NCI-H2081 treated with DMSO at 0.1 percent for 48 hours (cell line): ENCODE measurements at regions not wholly inside any gene's neighbourhood (a gene's known extent, or its start where the extent isn't known, plus 50 kb on each side); places are given as distances from the start of the nearest gene placed in this dataset.

Source experiments
- DNase-seq: peaks from one replicate; lab custom pipeline; 2025; lab: John Stamatoyannopoulos, UW

DNA sequence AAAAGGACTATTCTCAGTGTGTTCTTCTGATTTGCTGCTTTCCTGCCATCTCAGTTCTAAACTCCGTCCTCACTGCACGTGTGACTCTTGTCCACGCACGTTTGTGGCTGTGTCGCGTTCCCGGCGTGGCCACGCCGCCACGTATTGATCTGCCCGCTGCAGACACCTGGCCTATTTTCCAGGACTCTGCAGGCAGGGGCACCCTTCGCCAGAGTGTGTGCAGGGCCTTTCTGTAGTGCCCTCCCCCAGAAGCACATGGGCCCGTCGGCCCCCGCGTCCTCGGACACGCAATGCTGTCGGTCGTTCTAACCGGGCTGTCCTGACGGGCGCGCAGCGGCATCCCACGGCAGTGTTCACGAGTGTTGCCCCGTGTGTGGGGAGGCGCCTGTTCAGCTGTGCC, 87.6 kb downstream of the YTHDF1 start:
- DNase-seq, result no peak

DNA sequence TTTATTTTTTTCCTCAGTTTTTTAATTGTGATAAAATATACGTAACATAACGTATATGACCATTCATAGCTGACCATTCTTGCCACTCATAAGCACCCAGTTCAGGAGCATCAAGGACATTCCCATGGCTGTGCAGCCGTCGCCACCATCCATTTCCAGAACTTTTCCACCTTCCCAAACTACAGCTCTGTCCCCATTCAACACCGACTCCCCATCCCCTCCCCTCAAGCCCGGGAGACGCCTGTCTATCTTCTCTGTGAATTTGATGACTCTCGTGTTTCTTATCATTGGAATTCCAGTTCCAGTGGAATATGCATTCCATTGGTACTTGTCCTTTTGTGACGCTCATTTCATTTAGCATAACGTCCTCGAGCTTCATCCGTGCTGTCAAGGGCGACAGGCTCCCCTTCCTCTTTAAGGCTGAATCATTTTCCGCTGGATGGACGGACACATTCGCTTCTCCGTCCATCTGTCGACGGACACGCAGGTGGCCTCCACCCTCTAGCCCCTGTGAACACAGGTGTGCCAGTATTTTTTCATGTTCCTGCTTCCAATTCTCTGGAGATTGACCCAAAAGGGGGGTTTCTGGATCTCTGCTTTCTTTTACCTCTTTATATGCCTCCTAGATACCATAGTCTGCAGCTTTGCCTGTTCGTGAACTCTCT, 88.1 kb downstream of the YTHDF1 start:
- DNase-seq, result no peak

DNA sequence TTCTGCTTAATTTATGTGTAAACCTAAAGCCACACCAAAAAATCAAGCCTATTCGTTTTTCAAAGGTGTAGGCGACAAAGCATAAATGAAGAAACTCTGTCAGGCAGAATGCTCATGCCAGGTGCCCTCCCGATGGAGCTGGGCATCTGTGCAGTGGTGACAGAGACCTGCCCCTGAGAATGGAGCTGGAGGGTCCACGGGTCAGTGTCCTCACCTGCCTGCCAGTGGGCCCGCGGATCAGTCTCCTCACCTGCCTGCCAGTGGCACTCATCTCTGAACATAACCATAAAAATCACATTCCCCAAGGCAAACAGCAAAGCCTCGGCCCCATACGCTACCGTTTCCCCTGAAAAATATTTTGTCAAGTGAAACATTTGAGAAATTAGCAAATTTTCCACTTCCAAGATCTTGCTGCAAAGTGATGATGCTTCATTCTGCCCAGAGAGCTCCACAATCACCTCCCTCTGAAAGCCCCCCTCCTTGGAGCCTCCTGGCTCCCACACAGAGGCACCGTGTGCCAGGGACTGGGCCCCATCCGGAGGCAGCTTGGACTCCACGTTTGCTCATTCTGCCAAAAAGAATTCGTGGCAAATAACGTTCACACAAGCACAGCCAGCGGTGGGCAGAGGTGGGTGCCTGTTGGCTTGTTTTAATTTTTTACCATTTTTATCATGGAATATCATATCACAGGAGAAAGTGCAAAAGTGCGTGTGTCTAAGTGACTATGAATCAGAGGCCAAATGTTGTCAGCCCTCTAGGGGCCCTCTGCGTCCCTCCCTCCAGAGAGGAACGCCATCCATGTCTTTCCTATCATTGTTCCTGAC, 88.8 kb downstream of the YTHDF1 start:
- DNase-seq, result no peak

DNA sequence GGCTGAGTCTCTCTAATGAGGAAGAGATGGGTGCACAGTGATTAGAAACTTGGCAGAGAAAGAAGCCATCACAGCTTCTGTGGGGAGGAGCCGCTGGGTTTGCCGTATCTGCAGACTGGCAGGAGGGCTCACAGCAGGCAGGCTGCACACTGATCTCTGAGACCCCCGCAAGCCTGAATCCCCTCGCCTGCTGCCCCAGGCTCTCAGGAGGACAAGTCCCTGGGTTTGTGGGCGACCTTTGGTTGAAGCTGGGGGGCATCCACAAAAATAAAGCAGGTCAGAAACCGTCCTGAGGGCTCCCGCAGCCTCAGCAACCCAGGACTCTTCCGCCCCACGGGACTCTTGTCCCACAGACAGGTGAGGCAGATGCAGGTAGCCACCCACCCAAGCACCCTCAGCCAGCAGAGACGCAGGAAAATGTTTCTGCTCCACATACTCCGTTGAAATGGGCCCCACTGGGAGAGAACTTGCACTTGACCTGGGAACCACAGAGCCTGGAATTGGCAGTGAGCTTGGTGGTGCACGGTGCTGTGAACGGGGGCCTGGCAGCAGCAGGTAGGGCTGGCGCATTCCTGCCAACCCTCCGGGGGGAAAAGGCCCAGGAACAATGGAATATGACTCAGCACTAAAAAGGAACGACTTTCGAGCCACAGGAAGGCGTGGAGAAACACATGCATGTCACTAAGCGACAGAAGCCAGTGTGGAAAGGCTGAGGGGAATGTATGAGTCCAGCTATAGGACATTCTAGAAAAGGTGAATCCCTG, 89.9 kb downstream of the YTHDF1 start:
- DNase-seq, result no peak

DNA sequence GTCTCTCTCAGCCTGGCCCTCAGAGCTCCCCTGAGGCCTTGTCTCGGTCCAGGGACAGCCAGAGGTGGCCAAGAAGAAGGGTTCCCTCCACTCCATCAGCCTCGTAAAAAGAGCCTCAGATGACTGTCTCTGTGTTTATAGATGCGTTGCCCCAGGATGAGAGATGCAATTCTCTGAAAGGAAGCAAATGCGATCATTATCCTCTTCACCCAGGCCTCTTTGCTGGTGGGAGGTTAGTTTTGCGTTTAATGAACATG, 90.4 kb downstream of the YTHDF1 start:
- no peak for DNase-seq

DNA sequence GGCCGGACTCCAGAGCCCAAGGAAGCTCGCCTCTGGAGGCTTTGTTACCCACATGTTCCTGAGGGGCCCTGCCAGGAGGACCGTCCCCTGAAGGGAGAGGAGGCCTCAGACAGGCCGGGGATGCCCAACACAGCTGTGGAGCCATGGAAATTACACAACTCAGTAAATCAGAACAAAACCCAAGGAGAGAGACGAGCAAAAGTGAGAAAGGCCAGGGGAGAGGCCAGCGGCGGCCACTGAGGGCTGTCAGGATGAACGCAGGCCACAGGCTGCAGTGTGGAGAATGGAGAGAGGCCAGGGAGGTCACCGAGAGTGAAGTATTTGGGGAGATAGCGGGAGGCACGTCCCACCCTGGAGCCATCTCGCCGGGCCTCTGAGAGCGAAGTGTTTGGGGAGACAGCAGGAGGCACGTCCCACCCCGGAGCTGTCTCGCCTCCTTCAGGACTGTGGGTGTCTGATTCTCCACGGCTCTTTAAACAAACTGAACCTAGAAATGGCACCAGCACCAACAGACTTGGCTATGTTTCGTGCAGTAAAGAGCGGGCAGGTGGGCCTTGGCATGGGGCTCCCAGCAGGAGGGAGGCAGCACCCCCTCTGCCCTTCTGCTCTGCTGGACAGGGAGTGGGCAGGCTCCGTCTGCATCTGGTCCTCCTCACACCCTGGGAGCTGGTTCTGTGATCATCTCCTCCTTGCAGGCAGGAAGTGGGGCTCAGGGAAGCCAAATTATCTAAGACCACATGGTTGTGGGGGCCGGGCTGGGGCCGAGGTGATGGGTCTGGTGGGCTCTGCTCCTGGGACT, 91.0 kb downstream of the YTHDF1 start:
- no peak for DNase-seq

DNA sequence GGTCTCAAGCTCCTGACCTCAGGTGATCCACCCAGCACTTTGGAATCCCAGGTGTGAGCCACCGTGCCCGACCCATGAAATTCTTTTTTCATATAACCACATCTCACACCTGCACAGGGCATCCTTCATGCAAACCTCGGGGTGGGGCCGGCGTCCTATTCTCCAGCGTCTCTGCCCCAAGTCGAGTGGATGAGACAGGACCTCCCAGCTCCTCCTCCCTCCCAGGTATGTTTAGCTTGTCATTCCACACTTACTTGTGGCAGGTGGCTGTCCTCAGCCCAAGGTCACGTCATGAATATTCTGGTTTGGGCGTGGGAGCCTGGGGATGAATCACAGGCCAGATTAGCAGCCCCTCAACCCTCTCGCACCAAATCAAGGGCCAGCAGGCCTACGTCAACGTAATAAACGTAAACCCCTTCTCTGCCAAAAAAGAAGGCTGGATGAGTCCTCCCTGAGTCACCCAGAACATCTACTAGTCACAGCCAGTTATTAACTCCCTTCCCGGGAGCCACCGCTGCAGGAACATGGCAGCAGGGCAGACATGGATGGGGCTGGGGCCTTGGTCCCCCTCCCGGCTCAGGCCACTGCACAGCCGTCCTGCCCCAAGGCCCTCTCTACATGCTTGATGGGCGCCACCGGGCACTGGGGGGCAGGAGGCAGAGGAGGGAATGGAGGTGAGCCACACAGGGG, 91.7 kb downstream of the YTHDF1 start:
- DNase-seq, result no peak

DNA sequence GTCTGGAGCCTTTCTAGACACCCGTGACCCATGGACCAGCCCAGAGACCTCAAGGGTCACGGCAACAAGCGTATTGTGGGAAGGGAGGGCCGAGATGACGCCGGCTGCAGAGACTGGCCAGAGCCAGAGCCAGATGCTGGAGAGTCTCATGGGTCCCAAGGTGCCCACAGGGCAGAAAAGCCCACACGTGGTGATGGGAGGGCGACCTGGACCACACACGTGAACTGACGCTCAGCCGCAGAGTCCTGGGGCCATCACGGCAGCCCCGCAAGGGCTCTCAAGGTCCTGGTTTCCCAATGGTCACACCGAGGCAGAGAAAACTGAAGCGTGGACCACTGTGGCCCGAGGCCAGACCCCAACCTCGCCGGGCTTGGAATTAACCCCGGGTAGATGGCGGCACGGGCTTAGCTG, 92.6 kb downstream of the YTHDF1 start:
- no peak for DNase-seq

DNA sequence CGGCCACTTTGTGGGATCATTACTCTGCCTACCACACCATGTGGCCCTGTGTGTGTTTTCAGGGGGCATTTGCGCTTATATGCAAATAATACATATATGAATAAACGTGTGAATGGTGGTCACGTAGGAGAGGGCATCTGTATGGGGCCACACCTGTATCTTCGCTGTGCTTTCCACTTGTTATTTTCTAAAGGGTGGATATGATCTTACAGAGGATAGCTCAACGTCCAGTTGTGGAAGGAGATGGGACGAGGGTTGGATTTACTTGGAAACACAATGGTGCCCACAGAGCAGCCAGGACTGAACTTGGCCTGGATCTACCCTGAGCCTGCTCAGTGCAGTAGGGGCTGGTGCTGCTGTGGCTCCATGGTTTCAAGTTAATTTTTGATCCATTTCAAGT, 93.3 kb downstream of the YTHDF1 start:
- no peak for DNase-seq

DNA sequence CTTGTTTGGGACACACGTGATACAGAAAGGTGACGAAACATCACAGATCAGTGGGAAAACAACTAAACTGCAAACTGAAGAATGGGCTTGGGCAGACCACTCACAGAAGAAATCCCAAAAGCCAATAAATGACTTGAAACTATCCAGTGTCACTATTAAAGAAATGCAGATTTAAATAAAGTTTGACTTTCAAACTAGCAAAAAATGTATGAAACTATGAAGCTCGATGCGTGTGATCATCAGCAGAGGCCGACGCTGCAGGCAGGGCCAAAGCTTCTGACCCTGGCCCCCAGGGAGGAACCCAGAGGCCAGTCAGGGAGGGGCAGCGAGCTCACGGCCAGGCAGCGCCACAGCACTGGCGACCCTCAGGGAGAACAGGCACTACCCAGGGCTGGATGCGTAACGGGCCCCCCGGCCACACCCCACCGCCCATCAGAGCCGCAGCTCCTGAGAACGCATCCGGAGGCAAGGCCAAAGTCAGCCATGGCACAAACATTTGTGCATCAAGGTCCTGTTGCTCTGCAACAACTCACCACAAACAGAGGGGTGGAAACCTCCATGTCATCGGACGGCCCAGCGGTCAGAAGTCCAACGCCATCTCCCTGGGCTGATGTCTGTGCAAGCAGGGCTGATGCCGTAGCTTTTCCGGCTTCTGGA, 94.1 kb downstream of the YTHDF1 start:
- DNase-seq, result no peak

DNA sequence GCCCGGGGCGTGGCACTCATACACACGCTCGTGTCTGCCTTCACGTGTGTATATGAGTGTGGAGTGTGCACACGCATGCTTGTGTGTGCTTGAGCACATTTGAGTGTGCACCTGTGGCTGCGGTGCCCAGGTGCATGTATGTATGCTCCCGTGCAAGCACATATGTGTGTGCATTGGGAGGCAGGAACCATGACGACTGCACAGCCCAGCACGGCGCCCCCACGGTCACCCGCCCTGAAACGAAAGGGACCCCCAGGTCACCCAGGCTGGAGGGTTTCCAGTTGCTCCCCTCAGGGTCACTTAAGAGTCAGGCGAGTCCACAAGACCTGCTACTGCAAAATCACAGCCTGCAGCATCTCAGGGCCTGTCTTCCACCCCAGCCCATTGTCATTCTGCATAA, 94.7 kb downstream of the YTHDF1 start:
- DNase-seq, result no peak

DNA sequence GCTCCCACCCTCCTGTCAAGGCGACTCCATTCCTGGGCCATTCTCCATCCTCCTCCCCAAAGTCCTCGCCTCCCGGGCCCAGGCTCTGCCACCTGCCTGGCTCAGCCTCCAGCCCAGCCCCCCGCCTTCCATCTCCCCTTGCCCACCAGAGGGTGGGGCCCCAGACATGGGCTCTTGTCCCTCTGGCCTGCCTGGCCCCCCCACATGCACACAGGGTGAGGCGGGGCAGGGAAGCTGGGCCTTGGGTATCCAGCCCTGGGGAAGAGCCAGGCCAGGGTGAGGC, 95.2 kb downstream of the YTHDF1 start:
- no peak for DNase-seq

DNA sequence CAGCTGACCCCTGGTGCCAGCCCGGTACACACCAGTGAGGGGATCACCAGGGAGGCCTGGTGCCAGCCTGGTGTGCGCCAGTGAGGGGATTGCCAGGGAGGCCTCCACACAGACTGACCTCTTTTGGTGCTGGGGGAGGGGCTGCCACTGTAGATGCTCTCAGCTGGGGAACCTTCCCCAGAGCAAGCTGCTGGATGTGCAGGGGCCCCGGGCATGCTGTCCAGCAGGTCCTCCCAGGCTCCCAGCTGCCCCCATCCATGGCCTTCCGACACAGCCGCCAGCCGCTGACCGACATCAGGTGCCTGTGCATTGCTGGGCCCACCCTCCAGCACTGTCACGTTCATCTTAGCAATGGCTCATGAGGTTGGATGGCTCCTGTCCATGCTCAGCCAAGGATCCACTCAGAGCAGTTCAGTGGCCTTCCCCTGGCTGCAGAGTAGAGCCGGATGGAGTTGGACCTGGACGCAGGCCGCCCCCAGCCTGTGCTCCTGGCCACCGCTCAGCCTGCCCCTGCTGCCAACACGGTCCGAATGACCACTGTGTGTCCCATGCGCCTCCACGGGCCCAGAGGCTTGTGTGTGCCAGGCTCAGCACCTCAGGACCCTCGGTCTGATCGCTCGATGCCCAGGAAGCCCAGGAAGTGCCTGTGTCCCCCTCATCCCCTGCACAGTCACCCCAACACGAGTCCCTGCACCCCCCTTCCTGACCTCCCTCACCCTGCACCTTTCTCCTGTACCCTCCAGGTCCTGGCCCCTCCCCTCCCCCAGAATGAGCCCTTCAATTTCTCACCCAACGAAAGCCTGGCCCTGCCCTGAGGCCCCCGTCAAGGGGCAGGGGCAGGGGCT, 95.7 kb downstream of the YTHDF1 start:
- no peak for DNase-seq

DNA sequence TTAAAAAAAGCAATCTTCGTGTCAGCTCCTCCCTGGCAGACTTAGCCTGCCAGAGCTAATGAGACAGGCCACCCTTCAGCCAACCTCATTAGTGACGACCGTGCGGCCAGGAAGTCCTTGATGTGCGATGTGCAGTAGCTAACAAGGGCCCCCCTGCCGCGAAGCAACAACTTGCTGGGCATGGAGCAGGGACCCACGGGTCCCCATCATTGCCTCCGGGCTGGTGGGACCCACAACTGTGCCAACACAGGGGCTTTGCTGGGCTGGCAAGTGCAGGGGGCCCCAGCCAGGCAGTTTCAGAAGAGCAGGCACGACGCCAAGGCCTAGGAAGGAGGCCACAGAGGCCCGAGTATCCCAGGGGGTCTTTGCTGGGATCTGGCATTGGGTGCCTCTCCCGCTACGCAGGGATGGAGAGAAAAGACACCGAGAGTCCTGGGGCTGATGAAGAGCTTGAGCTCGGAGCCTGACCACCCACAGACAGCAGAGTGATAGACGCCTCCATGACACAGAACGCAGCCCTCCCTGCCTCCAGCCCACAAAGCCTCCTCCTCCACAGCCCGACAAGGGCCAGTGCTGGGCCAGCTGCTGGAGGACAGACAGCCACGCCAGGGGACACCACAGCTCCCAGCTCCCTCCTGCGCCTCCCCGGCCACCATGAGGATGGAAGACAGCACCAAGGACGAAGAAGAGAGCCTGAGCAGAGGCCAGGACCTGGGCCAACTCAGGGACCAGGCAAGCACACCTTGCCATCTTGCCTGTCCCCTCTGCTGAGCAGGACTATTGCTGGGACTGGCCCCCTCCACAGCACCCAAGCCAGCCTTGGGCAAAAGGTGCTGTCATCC, 96.6 kb downstream of the YTHDF1 start:
- no peak for DNase-seq

DNA sequence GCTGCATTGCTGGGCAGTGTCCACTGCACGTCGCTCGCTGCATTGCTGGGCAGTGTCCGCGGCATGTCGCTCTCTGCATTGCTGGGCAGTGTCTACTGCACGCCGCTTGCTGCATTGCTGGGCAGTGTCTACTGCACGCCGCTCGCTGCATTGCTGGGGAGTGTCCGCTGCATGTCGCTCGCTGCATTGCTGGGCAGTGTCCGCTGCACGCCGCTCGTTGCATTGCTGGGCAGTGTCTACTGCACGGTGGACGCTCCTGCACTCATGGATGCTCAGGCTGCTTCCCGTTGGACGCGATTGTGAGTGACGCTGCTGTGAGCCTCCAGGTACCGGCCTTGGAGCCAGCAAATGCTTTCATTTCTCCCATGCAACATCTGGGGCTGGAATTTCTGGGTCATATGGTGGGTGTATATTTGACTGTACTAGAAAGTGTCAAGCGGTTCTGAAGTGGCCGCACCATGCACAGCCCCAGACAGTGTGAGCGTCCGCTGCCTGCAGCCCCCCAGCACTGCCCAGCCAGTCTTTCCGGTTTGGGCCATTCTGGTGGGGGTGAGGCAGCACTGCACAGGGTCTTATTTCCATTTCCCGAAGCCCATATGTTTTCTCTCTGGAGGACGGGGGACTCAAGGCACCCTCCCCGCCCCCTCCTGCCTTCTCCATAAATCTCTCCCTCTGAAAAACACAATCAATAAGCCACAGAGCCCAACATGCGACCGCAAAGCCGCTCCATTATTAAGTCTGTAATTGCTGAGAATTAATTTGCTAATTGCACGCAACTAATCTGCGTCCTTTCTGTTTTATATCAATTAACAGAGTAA, 97.4 kb downstream of the YTHDF1 start:
- no peak for DNase-seq

DNA sequence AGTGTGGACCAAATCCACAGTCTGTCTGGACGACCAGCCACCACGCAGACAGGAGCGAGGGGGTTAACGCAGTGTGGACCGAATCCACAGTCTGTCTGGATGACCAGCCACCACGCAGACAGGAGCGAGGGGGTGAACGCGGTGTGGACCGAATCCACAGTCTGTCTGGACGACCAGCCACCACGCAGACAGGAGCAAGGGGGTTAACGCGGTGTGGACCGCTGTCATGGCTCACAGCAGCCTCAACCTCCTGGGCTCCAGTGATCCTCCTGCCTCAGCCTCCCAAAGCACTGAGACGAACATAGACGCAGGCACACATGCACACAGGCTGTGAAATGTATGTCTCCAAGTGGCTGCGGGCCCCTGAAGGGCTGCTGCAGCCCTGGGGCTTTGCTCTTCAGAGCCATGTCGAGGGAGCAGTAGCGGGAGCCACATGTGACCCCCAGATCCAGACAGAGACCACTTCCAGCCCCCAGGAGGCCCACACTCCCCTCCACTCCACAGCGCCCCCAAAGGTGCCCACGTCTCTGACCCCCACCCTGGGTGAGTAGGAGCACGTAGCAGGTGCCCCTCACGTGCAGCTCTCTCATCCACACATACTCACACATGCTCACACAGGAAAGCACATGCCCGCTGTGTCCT, 98.1 kb downstream of the YTHDF1 start:
- no peak for DNase-seq

DNA sequence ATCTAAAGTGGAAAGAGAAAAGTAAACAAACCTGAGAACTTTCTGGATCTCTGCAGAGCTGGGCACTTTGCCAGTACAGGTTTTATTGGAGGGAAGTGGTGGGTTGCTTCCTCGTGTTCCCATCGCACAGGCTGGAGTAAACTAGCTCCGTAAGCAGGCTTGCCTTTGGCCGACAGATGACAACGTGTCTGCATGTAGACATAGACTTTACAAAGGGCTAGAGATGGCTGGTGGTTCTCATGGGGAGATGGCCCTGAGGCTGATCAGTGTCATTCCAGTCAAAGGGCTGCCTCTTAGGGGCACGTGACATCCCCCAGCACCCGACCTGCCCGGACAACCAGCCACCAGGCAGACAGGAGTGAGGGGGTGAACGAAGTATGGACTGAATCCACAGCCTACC, 98.8 kb downstream of the YTHDF1 start:
- DNase-seq, result no peak

DNA sequence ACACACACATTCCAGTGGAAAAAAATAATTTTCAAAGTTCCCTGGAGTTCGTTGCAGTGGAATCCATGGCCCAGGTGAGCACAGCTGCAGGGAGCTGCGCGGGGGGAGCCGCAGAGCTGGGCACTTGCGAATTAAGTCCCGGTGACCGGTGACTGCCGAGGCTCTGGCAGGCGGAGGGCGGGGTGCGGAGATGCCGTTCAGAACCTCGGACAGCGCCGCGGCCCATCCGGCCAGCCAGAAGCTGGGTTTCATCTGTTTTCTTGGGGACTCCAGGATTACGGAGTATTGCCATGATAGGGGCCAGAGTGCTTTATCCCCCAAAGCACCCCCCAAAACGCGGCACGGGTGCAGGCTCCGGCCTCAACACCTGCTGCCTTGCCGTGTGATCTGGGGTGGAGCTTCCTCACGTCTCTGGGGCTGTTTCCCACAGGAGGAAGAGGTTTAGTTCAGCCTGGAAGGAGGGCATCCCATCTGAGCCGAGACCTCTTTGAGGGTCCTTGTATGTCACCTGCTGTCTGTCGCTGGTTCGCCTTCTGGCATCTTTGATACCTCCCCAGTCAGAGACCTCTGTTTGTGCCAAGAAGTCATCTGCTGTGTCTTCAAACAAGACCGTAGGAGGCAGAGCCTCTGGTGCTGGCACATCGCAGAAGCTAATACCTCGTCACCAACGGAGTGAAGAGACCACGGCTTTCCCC, 99.4 kb downstream of the YTHDF1 start:
- DNase-seq, result no peak
